Fibroblast of the aortic adventitia (primary cell): ENCODE measurements at regions not wholly inside any gene's neighbourhood (a gene's known extent, or its start where the extent isn't known, plus 50 kb on each side); places are given as distances from the start of the nearest gene placed in this dataset.

Source experiments
- DNase-seq: peaks from one replicate; pipeline ENCODE4 v3.0.0-alpha.2; 2010; ENCODE audit warnings: low read depth
- H3K4me3 ChIP-seq: 2 replicates; pipeline ENCODE4 v1.5.1; 2011; ENCODE audit warnings: low read depth, mild to moderate bottlenecking, control low read depth, low read length, moderate library complexity
- CTCF ChIP-seq: IDR thresholded peaks from 2 replicates; pipeline ENCODE4 v1.5.1; 2011; ENCODE audit warnings: mild to moderate bottlenecking, low read length, control low read depth, inconsistent platforms; ENCODE audit not compliant: insufficient read depth

- no peak for TF ChIP-seq CTCF
- H3K4me3 ChIP-seq, result no peak overlapping the region
These were observed 237.0 kb downstream of the SYK start for GRCh38 chr9:91038483-91039124.

GRCh38 chr9:91039125-91039834 is 237.7 kb downstream of the SYK start:
- no peak for TF ChIP-seq CTCF
- no peak overlapping the region for H3K4me3 ChIP-seq
- no peak for DNase-seq

More at GRCh38 chr9:91038483-91039124, 237.0 kb downstream of the SYK start:
- no peak for DNase-seq

- DNase-seq, result no peak
- no peak for TF ChIP-seq CTCF
- no peak overlapping the region for H3K4me3 ChIP-seq
These were observed 238.2 kb downstream of the SYK start for GRCh38 chr9:91039835-91040140.

GRCh38 chr9:91040371-91041215 is 239.0 kb downstream of the SYK start:
- DNase-seq, result no peak
- no peak overlapping the region for H3K4me3 ChIP-seq
- no peak for TF ChIP-seq CTCF

- DNase-seq, result no peak
- no peak overlapping the region for H3K4me3 ChIP-seq
- TF ChIP-seq CTCF, result no peak
These were observed 240.4 kb downstream of the SYK start for GRCh38 chr9:91042024-91042423.

- no peak for TF ChIP-seq CTCF
- H3K4me3 ChIP-seq, result no peak overlapping the region
- no peak for DNase-seq
These were observed 240.9 kb downstream of the SYK start for GRCh38 chr9:91042541-91042940.
